GM19035 (cell line): ENCODE measurements at regions not wholly inside any gene's neighbourhood (a gene's known extent, or its start where the extent isn't known, plus 50 kb on each side); places are given as distances from the start of the nearest gene placed in this dataset.
A peak's percentile ranks its signal among the peaks of the same experiment; 100 is the strongest.

Source experiments
- ATAC-seq: cut with Tn5 transposase; IDR thresholded peaks from one replicate; pipeline ENCODE4 v1.9.1; 2021; ENCODE audit not compliant: unreplicated experiment

DNA sequence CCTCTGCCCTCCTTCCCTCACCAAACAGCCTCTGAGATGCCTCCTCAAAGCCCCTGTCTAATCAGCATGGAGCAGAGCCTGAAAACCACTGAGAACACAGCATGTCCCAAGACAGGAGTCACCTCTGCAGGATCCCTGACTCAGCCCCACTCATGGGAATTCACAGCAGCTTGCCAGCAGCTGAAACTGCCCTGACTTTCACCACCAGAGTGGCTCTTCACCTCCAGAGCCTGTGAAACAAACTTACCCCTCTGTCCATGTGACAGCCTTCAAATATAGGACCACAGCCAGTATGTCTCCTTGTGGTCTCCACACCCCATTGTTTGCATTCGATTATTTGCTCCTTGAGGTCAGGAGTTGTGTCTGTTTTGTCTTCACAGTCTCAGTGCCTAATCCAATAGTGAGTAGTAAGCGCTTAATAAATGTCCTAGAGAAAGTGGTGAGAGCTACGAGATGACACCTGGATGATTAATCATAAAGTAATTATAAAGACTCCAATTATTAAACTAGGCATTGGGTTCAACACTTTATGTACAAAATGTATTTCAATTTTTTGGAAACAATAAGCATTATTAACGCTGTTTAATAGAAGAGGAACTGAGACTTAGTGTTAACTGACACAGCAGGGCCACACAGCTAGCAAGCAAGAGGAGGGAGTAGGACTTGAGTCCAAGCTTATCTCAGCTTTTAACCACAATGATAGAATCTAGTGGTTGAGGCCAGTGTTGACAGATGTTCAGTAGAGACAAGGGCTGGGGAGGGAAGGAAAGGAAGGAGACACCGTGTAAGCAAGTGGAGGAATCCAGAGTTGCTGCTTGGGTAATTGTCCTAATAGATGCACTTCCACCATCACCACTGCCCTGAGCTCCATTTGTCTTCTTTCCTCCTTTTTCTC lies 358.7 kb upstream of the TNP1 start:
- peak; percentile 59 for ATAC-seq

DNA sequence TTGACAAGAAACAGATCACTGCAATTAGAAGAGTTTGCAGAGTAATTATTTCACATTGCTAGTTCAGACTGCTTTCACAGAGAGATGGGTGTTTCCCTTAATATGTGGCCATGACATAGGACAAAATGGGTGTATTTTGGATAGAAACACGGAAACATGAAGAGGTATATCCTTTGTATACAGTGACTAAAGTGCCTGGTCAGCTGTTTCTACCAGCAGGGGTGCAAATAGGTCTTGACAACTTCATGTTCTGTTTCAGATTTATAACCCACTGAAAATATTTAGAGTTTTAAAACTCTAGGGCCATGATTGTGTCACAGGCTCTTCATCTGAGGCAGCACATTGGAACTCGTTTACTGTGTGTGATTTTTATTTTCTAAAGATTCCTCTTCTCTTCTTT lies 357.1 kb upstream of the TNP1 start:
- no peak for ATAC-seq

DNA sequence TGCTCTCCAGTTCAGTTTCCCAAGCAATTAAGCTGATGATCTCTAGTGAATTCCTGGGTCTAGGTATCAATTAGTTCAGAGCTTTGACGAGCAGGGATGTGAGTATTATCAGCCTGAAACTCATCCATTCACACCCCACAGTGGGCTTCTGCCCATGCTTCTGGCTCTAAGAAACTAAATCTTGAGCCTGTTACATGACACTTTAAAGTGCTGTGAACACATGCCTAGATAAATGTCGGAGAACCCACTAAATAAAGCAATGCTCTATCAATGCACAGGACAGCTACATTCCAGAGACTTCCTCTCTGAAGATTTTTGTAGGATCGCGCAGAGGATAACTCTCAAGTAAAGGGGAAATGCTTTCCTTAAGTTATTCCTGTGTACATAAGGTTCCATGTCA lies 356.5 kb upstream of the TNP1 start:
- ATAC-seq: no peak

DNA sequence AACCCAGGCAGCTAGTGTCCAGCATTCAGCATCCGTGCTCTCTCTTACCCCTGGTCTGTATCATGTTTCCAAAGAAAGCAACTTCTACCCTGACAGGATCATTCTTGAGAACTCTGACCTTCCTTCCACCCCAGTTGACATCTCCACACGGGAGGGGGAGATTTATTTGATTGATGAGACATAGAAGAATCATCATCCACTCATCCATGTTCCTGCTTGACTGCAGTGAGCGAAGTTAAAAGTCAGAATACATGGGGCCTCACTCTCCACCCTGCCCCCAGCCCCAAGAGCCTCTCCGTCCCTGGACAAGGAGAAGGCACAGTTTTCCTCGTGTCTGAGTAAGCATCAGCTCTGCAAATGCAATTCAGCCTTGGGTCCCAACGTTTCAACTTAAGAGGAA lies 356.0 kb upstream of the TNP1 start:
- no peak for ATAC-seq

DNA sequence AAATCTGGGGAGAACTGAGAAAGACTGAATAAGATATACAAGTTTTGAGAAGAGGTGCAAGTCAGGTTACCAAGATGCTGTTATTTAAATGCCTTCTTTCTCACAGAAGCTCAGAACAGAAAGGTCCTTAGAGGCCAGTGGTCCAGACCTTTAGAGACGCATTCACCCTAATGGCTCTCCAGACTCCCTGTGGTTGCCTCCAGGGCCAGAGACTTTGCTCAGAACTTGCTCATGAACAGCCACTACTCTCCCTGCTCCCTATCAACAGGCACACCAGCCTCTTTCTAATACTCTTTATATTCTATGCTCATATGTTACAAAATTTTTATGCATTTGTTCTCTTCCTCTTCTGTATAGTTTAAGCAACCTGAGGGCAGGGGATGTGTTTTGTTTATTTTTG lies 349.0 kb upstream of the TNP1 start:
- ATAC-seq: no peak

DNA sequence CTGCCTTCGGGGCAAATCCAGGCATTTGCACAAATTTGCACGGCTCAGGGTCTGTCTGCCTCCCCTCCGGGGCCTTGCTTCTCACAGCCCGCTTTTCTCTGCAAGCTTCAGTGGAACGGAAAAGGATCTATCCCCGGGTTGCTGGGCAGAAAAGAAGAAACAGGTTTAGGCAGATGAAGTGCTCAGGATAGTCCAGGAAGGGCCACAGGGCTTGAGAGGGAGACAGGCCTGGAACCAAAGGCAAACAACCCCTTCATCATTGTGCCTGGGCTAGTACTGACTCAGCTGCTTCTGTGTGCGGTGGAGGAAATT lies 347.8 kb upstream of the TNP1 start:
- no peak for ATAC-seq

DNA sequence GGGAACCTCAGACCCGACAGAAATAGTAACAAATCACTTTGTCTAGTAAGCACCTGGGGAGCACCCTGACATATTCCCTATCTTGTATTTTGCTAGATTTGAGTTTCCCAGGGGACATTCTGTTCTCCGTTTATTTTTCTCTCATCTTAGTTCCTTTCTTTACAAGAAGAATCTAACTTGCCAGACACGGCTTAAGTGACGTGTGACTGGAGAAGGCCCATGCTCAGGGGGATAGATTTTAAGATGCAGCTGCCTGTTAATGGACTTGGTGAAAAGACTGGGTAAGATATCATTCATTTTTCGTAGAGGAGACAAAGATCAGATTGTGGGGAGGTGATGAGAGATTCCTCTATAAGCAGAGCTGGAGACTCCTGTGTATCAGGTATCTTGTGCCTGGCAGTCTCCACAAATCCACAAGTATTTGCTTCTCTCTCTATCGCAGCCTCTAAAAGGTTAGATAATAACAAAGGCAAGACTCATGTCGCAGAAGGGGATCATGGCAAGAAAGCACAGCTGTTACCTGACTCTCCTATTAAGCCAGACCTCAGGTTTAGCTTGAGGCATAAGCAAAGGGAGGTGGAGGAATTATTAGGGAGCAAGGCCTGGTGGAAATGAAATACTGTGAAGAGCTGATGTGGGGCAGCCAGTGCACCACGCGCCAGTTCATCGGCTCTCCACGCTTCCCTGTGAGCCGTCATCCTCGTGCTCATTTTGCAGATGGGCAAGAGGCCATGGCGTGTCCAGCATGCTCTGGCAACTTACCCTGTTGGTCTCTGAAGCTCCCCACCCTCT lies 347.2 kb upstream of the TNP1 start:
- ATAC-seq: no peak

DNA sequence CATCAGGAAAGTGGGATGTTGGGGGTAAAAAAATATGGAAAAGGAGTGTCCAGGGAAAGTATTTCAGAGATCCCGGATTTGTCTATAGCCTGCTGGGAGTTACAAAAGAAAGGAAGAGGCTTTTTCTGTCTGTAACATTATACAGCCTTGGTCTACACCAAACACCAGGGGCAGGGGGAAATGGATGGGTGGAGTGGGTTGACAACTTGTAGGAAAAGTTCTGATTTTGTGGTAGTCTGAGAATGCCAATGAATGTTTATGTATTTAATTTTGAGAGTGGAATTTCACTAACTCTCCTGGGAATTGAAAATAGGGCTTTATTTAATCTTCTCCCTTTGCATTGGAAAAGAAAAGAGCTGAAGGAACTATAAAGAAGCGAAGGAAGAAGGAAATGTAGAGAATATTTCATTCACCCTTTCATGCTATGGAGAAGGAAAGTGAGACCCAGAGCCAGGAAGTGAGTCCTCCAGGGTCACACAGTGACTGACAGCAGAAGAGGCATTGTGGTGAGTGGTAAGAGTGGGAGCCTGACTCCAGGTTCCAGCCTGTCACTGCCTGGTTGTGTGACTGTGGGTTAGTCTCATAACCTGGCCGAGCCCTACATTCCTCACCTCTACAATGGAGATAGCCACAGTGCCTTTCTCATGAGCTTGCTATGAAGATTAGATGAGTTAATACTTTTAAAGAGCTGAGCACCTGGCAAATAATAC lies 346.3 kb upstream of the TNP1 start:
- no peak for ATAC-seq

DNA sequence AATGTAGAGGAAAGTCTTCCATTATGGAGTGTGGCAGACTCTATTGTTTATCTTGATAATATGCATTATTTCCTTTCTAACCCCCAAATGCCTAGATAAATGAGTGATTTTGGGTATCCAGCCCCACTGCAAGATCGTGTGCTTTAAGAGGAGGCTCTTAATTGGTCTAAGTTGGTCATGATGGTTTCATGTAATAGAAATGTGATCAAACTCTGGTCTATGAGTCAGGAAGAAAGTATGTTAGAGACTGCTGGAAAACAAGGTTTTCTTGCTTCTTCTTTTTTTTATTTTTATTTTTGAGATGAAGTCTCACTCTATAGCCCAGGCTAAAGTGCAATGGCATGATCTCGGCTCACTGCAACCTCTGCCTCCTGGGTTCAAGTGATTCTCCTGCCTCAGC lies 344.5 kb upstream of the TNP1 start:
- ATAC-seq: no peak

DNA sequence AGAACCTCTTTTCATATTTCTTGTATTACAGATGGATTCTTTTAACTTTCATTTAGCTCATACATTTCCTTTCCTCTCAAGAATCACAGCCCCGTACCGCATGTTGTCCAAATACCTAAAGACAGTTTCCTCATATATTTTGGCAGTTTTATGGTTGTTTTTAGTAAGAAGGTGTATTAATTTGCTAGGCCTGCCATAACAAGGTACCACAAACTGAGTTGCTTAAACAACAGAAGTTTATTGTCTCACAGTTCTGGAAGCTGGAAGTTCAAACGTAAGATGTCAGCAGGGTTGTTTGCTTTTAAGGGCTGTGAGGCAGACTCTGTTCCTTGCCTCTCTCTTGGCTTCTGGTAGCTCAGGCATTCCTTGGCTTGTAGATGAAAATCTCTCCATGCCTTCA lies 343.2 kb upstream of the TNP1 start:
- ATAC-seq: no peak

DNA sequence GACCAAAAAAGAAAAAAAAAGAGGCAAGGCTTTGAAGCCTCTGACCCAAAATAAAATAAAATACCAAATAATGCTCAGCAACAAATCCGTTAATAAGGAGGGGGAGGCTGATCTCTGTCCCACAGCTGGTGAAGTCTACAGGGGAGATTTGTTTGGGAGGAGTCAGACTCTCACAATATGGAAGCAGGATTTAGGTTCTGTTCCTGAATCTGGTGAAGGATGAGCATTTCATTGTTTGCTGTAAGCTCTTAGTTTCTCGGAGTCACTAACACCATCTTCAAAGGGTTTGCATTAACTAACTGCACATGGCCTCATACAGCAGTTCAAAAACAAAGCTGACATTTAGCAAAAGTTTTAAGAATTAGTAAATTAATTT lies 339.4 kb upstream of the TNP1 start:
- no peak for ATAC-seq

DNA sequence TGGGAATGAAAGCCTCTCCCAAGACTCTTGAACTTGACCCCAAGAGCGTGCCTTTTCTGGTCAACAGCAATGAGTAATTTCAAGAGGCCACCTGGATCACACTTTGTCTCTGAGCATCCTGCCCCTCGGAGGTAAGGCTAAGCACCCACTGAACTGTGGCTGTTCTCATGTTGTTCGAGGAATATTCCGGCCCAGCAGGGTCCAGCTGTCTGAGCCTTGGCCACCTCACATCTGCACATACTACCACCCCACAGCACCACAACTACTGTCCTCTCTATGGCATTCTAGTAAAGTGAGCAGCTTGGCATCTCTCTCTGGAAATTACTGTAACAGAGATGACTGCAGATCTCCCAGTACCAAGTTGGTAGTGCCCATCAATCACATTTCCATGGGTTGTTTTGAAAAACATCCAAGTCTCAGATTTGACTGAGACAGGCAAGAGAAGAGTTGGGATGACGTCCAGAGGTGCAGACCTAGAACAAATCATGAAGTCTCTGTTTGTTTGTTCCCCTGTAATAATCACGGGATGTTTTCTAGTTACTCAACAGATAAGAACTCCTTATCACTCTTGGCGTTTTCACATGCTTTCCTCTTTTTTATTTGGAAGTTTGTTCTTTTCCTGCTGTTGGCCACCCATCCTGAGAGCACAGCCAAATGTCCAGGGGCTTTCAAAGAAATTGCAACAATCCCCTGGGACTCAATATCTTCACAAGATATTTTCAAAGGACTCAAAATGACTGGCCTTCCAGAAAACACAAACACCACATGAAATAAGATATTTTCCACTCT lies 336.0 kb upstream of the TNP1 start:
- no peak for ATAC-seq

DNA sequence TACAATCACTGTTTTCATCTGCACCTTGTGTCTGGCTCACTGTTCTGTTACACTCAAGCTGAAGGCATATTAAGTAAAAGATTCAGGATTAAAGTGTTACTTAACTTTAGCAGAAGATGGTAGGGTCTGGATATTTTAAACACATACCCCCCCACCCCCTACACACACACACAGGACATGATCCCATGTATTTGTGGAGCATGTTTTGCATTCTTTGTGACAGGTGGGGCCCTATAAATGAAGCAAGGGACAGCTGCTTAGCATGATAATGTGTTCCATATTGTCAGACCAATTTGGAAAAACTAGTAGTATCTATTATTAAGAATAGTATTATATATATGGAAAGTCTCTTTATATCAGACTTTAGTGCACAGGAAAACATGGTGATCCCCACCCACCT lies 335.2 kb upstream of the TNP1 start:
- no peak for ATAC-seq

DNA sequence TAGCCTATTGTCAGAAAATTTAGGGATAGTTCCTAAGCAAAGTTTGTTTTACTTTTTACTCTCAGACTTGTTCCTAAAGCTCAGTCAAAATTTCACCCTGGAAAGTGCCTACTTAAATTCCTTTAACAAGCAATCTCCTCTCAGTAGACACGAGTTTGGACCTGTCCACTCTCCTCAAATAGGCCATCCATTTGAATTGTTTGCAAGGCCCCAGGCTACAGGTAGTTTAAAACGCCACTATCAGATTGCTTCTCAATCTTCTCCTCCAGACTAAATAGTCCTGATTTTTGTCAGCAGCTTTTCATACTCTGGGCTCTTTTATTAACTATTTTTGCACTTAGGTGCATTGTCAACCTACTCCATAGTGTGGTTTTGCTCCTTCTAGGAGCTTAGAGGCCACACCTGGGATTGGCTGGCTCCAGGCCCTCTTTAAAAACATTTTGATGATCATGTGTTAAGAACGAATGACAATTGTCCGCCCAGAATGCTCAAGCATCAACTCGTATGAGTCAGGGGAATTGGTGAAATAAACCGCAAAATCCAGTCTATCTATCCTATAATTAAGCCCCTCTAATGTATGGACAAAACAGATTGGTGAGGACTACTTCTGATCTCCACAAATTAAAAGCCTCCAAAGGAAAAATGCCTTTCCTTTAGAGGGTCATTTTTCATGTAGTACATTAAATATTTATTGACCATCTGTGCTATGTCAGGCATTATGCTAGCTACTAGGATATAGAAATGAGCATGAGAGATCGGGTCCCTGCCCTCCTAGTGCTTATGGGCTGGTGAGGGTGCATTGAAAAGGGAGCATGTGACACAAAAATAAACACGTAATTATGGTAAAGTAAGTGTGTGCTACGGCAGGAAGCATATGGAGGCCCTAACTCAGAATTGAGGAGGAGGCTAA lies 333.8 kb upstream of the TNP1 start:
- no peak for ATAC-seq

DNA sequence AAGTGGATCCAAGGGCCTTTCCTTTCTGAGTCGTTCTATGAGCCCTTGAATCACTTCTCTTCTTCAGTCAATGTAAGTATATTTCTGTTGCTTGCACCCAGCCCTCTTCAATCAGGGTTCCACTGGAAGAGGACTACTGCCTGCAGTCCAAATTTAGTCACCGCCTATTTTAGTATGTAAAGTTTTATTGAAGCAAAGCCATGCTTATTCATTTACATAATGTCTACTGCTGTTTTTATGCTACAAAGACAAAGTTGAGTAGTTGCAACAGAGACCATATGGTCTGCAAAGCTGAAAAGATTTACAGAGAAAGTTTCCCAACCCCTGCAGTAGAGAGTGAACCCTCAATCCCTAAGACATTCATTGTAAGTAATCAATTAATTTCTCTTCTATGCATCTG lies 332.5 kb upstream of the TNP1 start:
- ATAC-seq: no peak

DNA sequence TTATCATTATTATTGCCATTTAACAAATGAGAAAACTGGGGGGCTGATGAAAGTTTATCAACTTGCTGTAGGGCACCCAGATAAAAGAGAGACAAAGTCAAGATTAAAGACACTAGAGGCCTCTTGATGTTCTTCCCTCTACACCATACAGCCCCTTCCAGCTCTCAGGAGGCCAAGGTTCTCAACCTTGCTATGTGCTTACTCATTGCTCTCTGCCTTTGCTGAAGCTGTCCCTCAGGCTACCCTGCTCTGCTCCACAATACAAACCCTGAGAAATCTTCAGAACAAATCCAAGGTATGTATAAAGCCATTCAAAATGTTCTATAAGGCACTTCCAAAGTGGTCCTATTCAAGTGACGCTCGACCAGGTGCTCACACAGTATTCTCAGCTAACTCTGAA lies 329.9 kb upstream of the TNP1 start:
- no peak for ATAC-seq

DNA sequence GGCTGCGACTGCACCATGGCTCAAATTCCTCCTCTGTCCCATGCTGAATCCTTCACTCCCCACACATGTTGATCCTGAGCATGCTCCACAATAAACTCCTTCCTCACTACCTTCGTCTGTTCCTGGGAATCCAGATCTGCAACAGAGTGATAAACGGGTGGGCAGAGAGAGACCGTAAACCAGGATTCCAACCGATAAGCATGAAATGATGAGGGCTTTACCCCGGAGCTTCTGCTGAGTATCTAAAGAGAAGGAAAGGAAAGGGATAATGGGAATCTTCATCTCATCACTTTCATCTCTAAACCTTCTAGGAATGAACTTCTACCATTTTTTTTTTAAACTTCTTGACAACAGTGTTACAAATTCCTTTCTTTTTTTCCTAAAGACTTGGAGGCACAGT lies 329.3 kb upstream of the TNP1 start:
- ATAC-seq: no peak

DNA sequence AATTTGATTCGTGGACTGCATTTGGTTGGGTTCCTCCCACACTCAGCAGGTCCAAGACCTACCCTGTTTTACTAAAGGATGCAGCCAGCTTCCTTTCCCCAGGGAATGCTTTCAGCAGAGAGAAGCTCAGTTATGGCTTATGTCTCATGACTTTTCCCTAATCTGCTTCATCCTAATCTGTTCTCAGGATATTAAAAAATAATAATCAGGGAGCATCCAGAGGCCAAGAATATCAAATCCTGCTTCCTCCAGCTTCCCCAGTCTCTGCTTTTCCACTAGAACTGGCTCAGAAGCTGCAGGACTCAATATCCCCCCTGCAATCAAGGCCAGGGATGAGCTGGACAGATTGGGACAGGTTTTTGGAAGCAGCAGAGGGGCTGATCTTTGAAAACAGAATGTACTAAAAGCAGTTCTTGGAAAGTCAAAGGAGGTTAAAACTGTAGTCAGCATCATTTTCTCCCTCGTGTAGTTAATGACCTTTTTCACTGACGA lies 326.9 kb upstream of the TNP1 start:
- ATAC-seq: no peak

DNA sequence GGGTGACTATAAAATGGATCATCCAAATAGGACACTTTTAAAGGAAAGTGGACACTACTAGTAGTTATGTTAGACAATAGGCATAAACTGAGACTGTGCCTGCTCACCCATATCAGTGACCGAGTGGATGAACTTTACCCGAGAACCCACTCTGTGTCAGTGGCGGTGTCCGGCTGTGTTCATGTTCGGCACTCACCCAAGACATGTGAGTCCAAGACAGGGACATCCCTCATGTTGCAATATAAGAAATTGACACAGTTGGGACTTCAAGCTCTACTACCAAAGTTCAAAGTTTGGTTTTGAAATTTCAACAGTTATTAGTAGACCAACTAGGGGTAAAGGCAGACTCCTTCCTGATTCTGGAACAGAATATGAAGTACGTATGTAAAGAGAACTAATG lies 326.3 kb upstream of the TNP1 start:
- no peak for ATAC-seq
